Stimulated activated CD4-positive, alpha-beta T cell treated with anti-CD3 and anti-CD28 coated beads, Interleukin-12 subunit alpha, Interleukin-12 subunit beta, amount 100 ng/mL, for 4 hours (primary cell): ENCODE measurements at regions not wholly inside any gene's neighbourhood (a gene's known extent, or its start where the extent isn't known, plus 50 kb on each side); places are given as distances from the start of the nearest gene placed in this dataset.

ENCODE experiments used
- DNase-seq: peaks from one replicate; pipeline ENCODE4 v3.0.0-alpha.2; 2020

GRCh38 chr14:55734731-55735130, 154.7 kb downstream of the KTN1 start:
- DNase-seq = no peak

GRCh38 chr14:55739967-55740648, 160.1 kb downstream of the KTN1 start:
- DNase-seq = no peak

GRCh38 chr14:55740649-55740989, 160.6 kb downstream of the KTN1 start:
- no peak for DNase-seq

GRCh38 chr14:55741240-55741639, 161.2 kb downstream of the KTN1 start:
- DNase-seq = no peak

GRCh38 chr14:55743551-55743950, 163.5 kb downstream of the KTN1 start:
- DNase-seq = no peak

- no peak for DNase-seq
Measured at GRCh38 chr14:55744321-55744720, 164.3 kb downstream of the KTN1 start.

- no peak for DNase-seq
Measured at GRCh38 chr14:55745906-55746305, 165.9 kb downstream of the KTN1 start.

- DNase-seq = no peak
Measured at GRCh38 chr14:55746558-55746957, 166.6 kb downstream of the KTN1 start.

GRCh38 chr14:55747186-55747585, 167.2 kb downstream of the KTN1 start:
- no peak for DNase-seq

- no peak for DNase-seq
Measured at GRCh38 chr14:55749201-55749812, 169.3 kb downstream of the KTN1 start.

- no peak for DNase-seq
Measured at GRCh38 chr14:55749946-55750345, 169.9 kb downstream of the KTN1 start.

GRCh38 chr14:55752580-55753390, 172.8 kb downstream of the KTN1 start:
- no peak for DNase-seq

GRCh38 chr14:55754471-55754870, 174.5 kb downstream of the KTN1 start:
- DNase-seq = no peak

- no peak for DNase-seq
Measured at GRCh38 chr14:55754871-55755270, 174.9 kb downstream of the KTN1 start.

GRCh38 chr14:55756078-55756477, 176.1 kb downstream of the KTN1 start:
- no peak for DNase-seq

- DNase-seq = no peak
Measured at GRCh38 chr14:55756557-55756956, 176.6 kb downstream of the KTN1 start.

GRCh38 chr14:55758796-55759195, 178.8 kb downstream of the KTN1 start:
- DNase-seq = no peak

- no peak for DNase-seq
Measured at GRCh38 chr14:55760789-55761566, 181.0 kb downstream of the KTN1 start.

GRCh38 chr14:55761651-55762050, 181.6 kb downstream of the KTN1 start:
- no peak for DNase-seq

- no peak for DNase-seq
Measured at GRCh38 chr14:55762595-55763232, 182.7 kb downstream of the KTN1 start.

- DNase-seq = no peak
Measured at GRCh38 chr14:55764784-55765183, 184.8 kb downstream of the KTN1 start.

GRCh38 chr14:55766071-55766470, 186.1 kb downstream of the KTN1 start:
- DNase-seq = no peak

- no peak for DNase-seq
Measured at GRCh38 chr14:55767286-55767685, 187.3 kb downstream of the KTN1 start.
